IPS DF 6.9 (cell line): ENCODE measurements at regions not wholly inside any gene's neighbourhood (a gene's known extent, or its start where the extent isn't known, plus 50 kb on each side); places are given as distances from the start of the nearest gene placed in this dataset.

ENCODE experiments used
- DNase-seq: peaks from one replicate; pipeline ENCODE4 v3.0.0-alpha.2; 2013; ENCODE audit warnings: low read depth, low spot score
- H3K27ac ChIP-seq: one replicate; pipeline ENCODE4 v1.5.1; 2013; ENCODE audit warnings: low read length, control low read depth
- H3K27me3 ChIP-seq: 2 replicates; pipeline ENCODE4 v1.6.1; 2013; ENCODE audit warnings: mild to moderate bottlenecking, low read length; ENCODE audit not compliant: control insufficient read depth, insufficient read depth
- H3K36me3 ChIP-seq: 2 replicates; pipeline ENCODE4 v1.6.1; 2013; ENCODE audit warnings: low read length; ENCODE audit not compliant: control insufficient read depth, insufficient read depth
- H3K4me1 ChIP-seq: 2 replicates; pipeline ENCODE4 v1.6.1; 2013; ENCODE audit warnings: low read length; ENCODE audit not compliant: control insufficient read depth, insufficient read depth
- H3K4me3 ChIP-seq: 2 replicates; pipeline ENCODE4 v1.5.1; 2013; ENCODE audit warnings: mild to moderate bottlenecking, low read length
- H3K9me3 ChIP-seq: 2 replicates; pipeline ENCODE4 v1.6.1; 2013; ENCODE audit warnings: low read length, inconsistent platforms; ENCODE audit not compliant: control insufficient read depth, insufficient read depth
- WGBS: extraction: QIAGEN DNeasy Blood & Tissue Kit; methylation state at CpG from one replicate; pipeline ENCODE4 v1.1.7; 2013; ENCODE audit warnings: mixed read lengths, missing lambda C conversion rate; ENCODE audit not compliant: insufficient read length, insufficient coverage; 5-methylcytosine and 5-hydroxymethylcytosine counted together

- H3K9me3 ChIP-seq: no peaks in the 10 kb centered on the region
- H3K27ac ChIP-seq: no peak overlapping the region
- H3K36me3 ChIP-seq: no peaks in the 10 kb centered on the region
- no peak for DNase-seq
- WGBS: no CpG with 5 or more reads among the region's 1 CpG
- H3K4me3 ChIP-seq: no peak overlapping the region
- no peaks in the 10 kb centered on the region for H3K4me1 ChIP-seq
- H3K27me3 ChIP-seq: no peaks in the 10 kb centered on the region
Observed at GRCh38 chr2:147589127-147589526, 255.7 kb upstream of the ACVR2A start.

GRCh38 chr2:147588191-147588590, 256.6 kb upstream of the ACVR2A start:
- Histone ChIP-seq H3K36me3 (no peaks in the 10 kb centered on the region), H3K4me3 (no peak overlapping the region), H3K9me3 (no peaks in the 10 kb centered on the region), H3K27me3 (no peaks in the 10 kb centered on the region), H3K27ac (no peak overlapping the region), H3K4me1 (no peaks in the 10 kb centered on the region)
- WGBS: no CpG with 5 or more reads among the region's 2 CpGs
- no peak for DNase-seq

- Histone ChIP-seq H3K27ac (no peak overlapping the region), H3K27me3 (no peaks in the 10 kb centered on the region), H3K4me1 (no peaks in the 10 kb centered on the region), H3K9me3 (no peaks in the 10 kb centered on the region), H3K36me3 (no peaks in the 10 kb centered on the region), H3K4me3 (no peak overlapping the region)
- WGBS: no CpG with 5 or more reads among the region's 3 CpGs
- DNase-seq: no peak
Observed at GRCh38 chr2:147578529-147578928, 266.3 kb upstream of the ACVR2A start.

GRCh38 chr2:147577998-147578380, 266.8 kb upstream of the ACVR2A start:
- DNase-seq: no peak
- Histone ChIP-seq H3K36me3 (no peaks in the 10 kb centered on the region), H3K9me3 (no peaks in the 10 kb centered on the region), H3K27me3 (no peaks in the 10 kb centered on the region), H3K4me3 (no peak overlapping the region), H3K4me1 (no peaks in the 10 kb centered on the region), H3K27ac (no peak overlapping the region)
- no CpG with 5 or more reads among the region's 2 CpGs for WGBS

- Histone ChIP-seq H3K9me3 (no peaks in the 10 kb centered on the region), H3K4me3 (no peak overlapping the region)
- no CpG with 5 or more reads among the region's 8 CpGs for WGBS
Observed at GRCh38 chr2:147577323-147577997, 267.4 kb upstream of the ACVR2A start.

GRCh38 chr2:147575106-147575505, 269.7 kb upstream of the ACVR2A start:
- Histone ChIP-seq H3K36me3 (no peaks in the 10 kb centered on the region), H3K27me3 (no peaks in the 10 kb centered on the region), H3K4me3 (no peak overlapping the region), H3K4me1 (no peaks in the 10 kb centered on the region; the same call in 1 of the 2 replicates), H3K9me3 (no peaks in the 10 kb centered on the region), H3K27ac (no peak overlapping the region)
- WGBS: no CpG with 5 or more reads among the region's 3 CpGs
- no peak for DNase-seq

More at GRCh38 chr2:147577323-147577997, 267.4 kb upstream of the ACVR2A start:
- Histone ChIP-seq H3K4me1 (no peaks in the 10 kb centered on the region; the same call in 1 of the 2 replicates), H3K27me3 (no peaks in the 10 kb centered on the region), H3K36me3 (no peaks in the 10 kb centered on the region), H3K27ac (no peak overlapping the region)
- DNase-seq: no peak

GRCh38 chr2:147572622-147573021, 272.2 kb upstream of the ACVR2A start:
- Histone ChIP-seq H3K27ac (no peak overlapping the region), H3K27me3 (no peaks in the 10 kb centered on the region), H3K4me1 (no peaks in the 10 kb centered on the region; the same call in 1 of the 2 replicates), H3K4me3 (no peak overlapping the region), H3K9me3 (no peaks in the 10 kb centered on the region), H3K36me3 (no peaks in the 10 kb centered on the region)
- WGBS: no CpG with 5 or more reads among the region's 2 CpGs
- no peak for DNase-seq

- no peak for DNase-seq
- no peaks in the 10 kb centered on the region for H3K27me3 ChIP-seq
- WGBS: no CpG with 5 or more reads among the region's 3 CpGs
- no peak overlapping the region for H3K27ac ChIP-seq
- no peaks in the 10 kb centered on the region; the same call in 1 of the 2 replicates for H3K4me1 ChIP-seq
- H3K4me3 ChIP-seq: no peak overlapping the region
- no peaks in the 10 kb centered on the region for H3K9me3 ChIP-seq
- H3K36me3 ChIP-seq: no peaks in the 10 kb centered on the region
Observed at GRCh38 chr2:147569426-147569825, 275.4 kb upstream of the ACVR2A start.

- H3K9me3 ChIP-seq: no peaks in the 10 kb centered on the region
- no peak overlapping the region for H3K4me3 ChIP-seq
- WGBS: 100% methylated on average over 2 of the region's 3 CpGs
- no peaks in the 10 kb centered on the region for H3K36me3 ChIP-seq
- no peak for DNase-seq
- H3K27ac ChIP-seq: no peak overlapping the region
- H3K27me3 ChIP-seq: no peaks in the 10 kb centered on the region
- no peaks in the 10 kb centered on the region; the same call in 1 of the 2 replicates for H3K4me1 ChIP-seq
Observed at GRCh38 chr2:147568109-147568508, 276.7 kb upstream of the ACVR2A start.

- no peaks in the 10 kb centered on the region for H3K36me3 ChIP-seq
- WGBS: no CpG with 5 or more reads among the region's 2 CpGs
- no peaks in the 10 kb centered on the region for H3K9me3 ChIP-seq
- no peak overlapping the region for H3K4me3 ChIP-seq
- no peak for DNase-seq
- no peaks in the 10 kb centered on the region for H3K27me3 ChIP-seq
- no peaks in the 10 kb centered on the region for H3K4me1 ChIP-seq
- no peak overlapping the region for H3K27ac ChIP-seq
Observed at GRCh38 chr2:147567136-147567535, 277.7 kb upstream of the ACVR2A start.
